Parathyroid adenoma (tissue), 2 donors: ENCODE measurements at regions not wholly inside any gene's neighbourhood (a gene's known extent, or its start where the extent isn't known, plus 50 kb on each side); places are given as distances from the start of the nearest gene placed in this dataset.

ENCODE experiments used
- H2AFZ ChIP-seq: fragments of 300-600 bp; sonication (generic); one replicate; pipeline ENCODE4 v1.7.0; 2017; ENCODE audit warnings: antibody characterized with exemption, mild to moderate bottlenecking
- H3K27ac ChIP-seq: fragments of 300-600 bp; sonication (generic); one replicate; pipeline ENCODE4 v1.7.0; 2017
- H3K27me3 ChIP-seq: fragments of 300-600 bp; sonication (generic); one replicate; pipeline ENCODE4 v1.7.0; 2017; ENCODE audit warnings: low read length; ENCODE audit not compliant: control insufficient read depth, insufficient read depth
- H3K36me3 ChIP-seq: fragments of 300-600 bp; sonication (generic); one replicate; pipeline ENCODE4 v1.7.0; 2017; ENCODE audit warnings: low read length; ENCODE audit not compliant: control insufficient read depth, insufficient read depth
- H3K4me1 ChIP-seq: fragments of 300-600 bp; sonication (generic); one replicate; pipeline ENCODE4 v1.7.0; 2017; ENCODE audit warnings: control low read depth
- H3K4me2 ChIP-seq: fragments of 300-600 bp; sonication (generic); one replicate; pipeline ENCODE4 v1.7.0; 2017; ENCODE audit warnings: low read length
- H3K4me3 ChIP-seq: fragments of 300-600 bp; sonication (generic); one replicate; pipeline ENCODE4 v1.7.0; 2017; ENCODE audit warnings: low read depth, low read length
- H3K79me2 ChIP-seq: fragments of 300-600 bp; sonication (generic); one replicate; pipeline ENCODE4 v1.7.0; 2017; ENCODE audit warnings: control low read depth
- H3K9ac ChIP-seq: fragments of 300-600 bp; sonication (generic); one replicate; pipeline ENCODE4 v1.7.0; 2017; ENCODE audit warnings: mild to moderate bottlenecking
- H3K9me3 ChIP-seq: fragments of 300-600 bp; sonication (generic); one replicate; pipeline ENCODE4 v1.7.0; 2017; ENCODE audit warnings: low read length; ENCODE audit not compliant: control insufficient read depth
- TF ChIP-seq, protein P1 (sequence below): fragments of 300-600 bp; sonication (generic); IDR thresholded peaks from one replicate; pipeline ENCODE4 v1.7.0; 2017; ENCODE audit warnings: antibody characterized with exemption, mild to moderate bottlenecking
- donor health status: primary hyperparathyroidism.

DNA sequence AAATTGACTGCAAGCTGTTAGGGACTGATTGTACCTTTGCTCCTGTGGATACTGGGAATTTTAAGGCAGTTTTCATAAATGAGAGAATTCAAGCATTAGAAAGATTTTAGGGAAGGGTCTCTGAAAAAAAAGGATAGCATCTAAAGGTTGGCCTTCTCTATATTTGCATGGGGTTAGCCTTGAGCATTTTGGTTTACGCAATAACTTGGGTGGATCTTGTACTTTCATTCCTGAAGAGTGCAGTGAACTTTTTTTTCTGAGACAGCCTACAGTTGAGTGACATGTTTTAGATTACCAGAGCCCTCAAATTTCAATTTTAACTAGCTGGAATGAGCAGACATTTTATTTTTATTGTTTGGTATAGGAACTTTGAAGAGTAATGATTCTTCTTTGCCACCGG is 91.6 kb upstream of the NR3C1 start:
- Histone ChIP-seq H3K27me3 (no peaks in the 10 kb centered on the region), H3K4me1 (peaks cover 3% of the 10 kb centered on the region), H3K4me2 (no peak overlapping the region), H3K79me2 (no peaks in the 10 kb centered on the region), H3K36me3 (no peaks in the 10 kb centered on the region), H3K27ac (no peak overlapping the region), H3K4me3 (no peak overlapping the region), H2AFZ (no peak overlapping the region), H3K9me3 (no peaks in the 10 kb centered on the region), H3K9ac (no peak overlapping the region)
- TF ChIP-seq, protein P1, sequence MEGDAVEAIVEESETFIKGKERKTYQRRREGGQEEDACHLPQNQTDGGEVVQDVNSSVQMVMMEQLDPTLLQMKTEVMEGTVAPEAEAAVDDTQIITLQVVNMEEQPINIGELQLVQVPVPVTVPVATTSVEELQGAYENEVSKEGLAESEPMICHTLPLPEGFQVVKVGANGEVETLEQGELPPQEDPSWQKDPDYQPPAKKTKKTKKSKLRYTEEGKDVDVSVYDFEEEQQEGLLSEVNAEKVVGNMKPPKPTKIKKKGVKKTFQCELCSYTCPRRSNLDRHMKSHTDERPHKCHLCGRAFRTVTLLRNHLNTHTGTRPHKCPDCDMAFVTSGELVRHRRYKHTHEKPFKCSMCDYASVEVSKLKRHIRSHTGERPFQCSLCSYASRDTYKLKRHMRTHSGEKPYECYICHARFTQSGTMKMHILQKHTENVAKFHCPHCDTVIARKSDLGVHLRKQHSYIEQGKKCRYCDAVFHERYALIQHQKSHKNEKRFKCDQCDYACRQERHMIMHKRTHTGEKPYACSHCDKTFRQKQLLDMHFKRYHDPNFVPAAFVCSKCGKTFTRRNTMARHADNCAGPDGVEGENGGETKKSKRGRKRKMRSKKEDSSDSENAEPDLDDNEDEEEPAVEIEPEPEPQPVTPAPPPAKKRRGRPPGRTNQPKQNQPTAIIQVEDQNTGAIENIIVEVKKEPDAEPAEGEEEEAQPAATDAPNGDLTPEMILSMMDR: no peak

- H3K4me3 ChIP-seq: no peak overlapping the region
- H3K4me1 ChIP-seq: peaks cover 3% of the 10 kb centered on the region
- H2AFZ ChIP-seq: no peak overlapping the region
- H3K36me3 ChIP-seq: no peaks in the 10 kb centered on the region
- TF ChIP-seq, protein P1: no peak
- H3K4me2 ChIP-seq: no peak overlapping the region
- no peak overlapping the region for H3K9ac ChIP-seq
- no peaks in the 10 kb centered on the region for H3K9me3 ChIP-seq
- no peaks in the 10 kb centered on the region for H3K79me2 ChIP-seq
- H3K27ac ChIP-seq: no peak overlapping the region
- H3K27me3 ChIP-seq: no peaks in the 10 kb centered on the region
Measured at GRCh38 chr5:143494595-143494994, 91.1 kb upstream of the NR3C1 start.

DNA sequence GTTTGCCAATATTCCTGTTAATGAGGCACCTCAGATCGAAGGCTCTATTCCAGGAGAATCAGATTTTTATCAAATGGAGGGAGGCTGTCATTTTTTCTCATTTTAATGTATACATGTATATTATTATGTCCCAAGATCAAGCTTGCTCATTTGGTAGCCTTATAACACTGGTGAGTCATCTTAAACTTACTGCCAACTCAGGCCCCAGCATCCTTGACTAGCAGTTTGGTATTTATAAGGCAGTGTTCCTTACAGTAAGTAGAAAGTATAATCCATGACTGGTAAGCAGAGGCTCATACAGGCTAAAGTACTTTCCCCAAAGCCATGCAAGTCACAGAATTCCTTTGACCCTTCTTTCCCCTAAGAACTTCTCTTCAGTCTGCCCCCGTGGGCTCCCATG is 90.7 kb upstream of the NR3C1 start:
- Histone ChIP-seq H2AFZ (no peak overlapping the region), H3K9me3 (no peaks in the 10 kb centered on the region), H3K9ac (no peak overlapping the region), H3K4me3 (no peak overlapping the region), H3K36me3 (no peaks in the 10 kb centered on the region), H3K27ac (no peak overlapping the region), H3K27me3 (no peaks in the 10 kb centered on the region), H3K4me1 (peaks cover 3% of the 10 kb centered on the region), H3K4me2 (no peak overlapping the region), H3K79me2 (no peaks in the 10 kb centered on the region)
- TF ChIP-seq, protein P1: no peak

- Histone ChIP-seq H3K27ac (no peak overlapping the region), H3K27me3 (no peaks in the 10 kb centered on the region), H2AFZ (no peak overlapping the region), H3K9ac (no peak overlapping the region), H3K9me3 (no peaks in the 10 kb centered on the region), H3K79me2 (no peaks in the 10 kb centered on the region), H3K4me1 (peaks cover 3% of the 10 kb centered on the region), H3K4me2 (no peak overlapping the region), H3K4me3 (no peak overlapping the region), H3K36me3 (no peaks in the 10 kb centered on the region)
- TF ChIP-seq, protein P1: no peak
Measured at GRCh38 chr5:143492783-143493182, 89.3 kb upstream of the NR3C1 start.

DNA sequence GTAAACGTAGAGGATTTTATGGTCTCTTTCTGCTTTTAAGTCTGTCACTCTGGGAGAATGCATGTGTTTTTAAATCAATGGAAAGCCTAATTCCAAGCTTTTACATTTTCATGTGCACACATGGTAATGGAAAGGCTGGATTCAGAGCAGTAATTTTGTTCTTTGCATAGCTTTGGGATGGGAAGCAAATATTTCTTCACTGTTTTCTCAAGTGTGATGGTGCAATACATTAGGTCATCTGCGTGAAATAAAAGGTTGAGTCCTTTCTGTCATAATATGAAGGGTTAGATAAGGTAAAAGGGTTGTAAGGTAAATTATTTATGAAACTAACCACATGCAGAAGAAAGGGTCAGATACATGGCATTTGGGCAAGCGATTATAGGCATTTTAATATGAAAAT is 88.2 kb upstream of the NR3C1 start:
- Histone ChIP-seq H3K9me3 (no peaks in the 10 kb centered on the region), H3K27me3 (no peaks in the 10 kb centered on the region), H2AFZ (no peak overlapping the region), H3K9ac (no peak overlapping the region), H3K79me2 (no peaks in the 10 kb centered on the region), H3K4me2 (no peak overlapping the region), H3K27ac (no peak overlapping the region), H3K36me3 (no peaks in the 10 kb centered on the region), H3K4me1 (peaks cover 3% of the 10 kb centered on the region), H3K4me3 (no peak overlapping the region)
- TF ChIP-seq, protein P1: no peak
